NCI-H1105 (cell line): ENCODE measurements at regions not wholly inside any gene's neighbourhood (a gene's known extent, or its start where the extent isn't known, plus 50 kb on each side); places are given as distances from the start of the nearest gene placed in this dataset.

Experiments
- DNase-seq: peaks from one replicate; lab custom pipeline; 2025; lab: John Stamatoyannopoulos, UW

GRCh38 chr3:68056556-68056955 lies 402.1 kb upstream of the SUCLG2 start:
- DNase-seq, result no peak

- DNase-seq, result no peak
These were observed 400.8 kb upstream of the SUCLG2 start for GRCh38 chr3:68055215-68055614.

- DNase-seq, result no peak
These were observed 395.4 kb upstream of the SUCLG2 start for GRCh38 chr3:68049776-68050175.

DNA sequence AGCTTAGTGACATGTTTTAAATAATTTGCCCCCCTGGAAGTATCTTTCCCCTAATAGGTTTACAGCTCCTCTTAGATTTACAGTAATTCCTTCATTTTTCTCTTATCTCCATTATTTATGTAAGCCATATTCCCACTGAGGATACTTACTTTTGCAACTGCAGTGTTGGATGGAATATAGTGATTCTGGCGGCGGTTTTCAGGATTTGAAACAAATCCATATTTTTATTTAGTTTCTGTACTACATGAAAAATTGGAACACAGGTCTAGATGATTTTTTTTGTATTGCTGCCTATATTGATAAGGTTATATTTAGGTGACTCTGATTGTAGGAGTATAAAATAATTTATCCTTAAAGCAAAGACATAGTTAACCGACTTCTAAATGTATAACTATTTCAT lies 391.6 kb upstream of the SUCLG2 start:
- no peak for DNase-seq

GRCh38 chr3:68033867-68034266 lies 379.5 kb upstream of the SUCLG2 start:
- no peak for DNase-seq

DNA sequence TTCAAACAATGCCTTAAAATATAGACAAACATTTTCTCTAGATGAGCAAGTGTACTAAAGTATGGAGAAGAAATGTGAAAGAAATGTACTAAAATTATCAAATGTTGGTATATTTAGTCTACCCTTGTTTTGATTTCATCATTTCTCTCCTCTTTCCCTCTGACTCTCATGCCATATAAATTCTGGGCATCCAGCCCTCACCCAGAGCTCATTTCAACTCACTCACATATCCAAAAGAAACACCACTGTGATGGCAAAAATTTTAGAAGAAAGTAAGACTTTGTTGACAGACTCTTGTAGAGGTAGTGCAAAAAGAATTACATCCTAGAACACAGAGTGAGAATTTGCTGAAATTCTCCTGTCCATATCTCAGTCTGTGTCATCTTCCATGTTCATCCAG lies 377.8 kb upstream of the SUCLG2 start:
- no peak for DNase-seq

DNA sequence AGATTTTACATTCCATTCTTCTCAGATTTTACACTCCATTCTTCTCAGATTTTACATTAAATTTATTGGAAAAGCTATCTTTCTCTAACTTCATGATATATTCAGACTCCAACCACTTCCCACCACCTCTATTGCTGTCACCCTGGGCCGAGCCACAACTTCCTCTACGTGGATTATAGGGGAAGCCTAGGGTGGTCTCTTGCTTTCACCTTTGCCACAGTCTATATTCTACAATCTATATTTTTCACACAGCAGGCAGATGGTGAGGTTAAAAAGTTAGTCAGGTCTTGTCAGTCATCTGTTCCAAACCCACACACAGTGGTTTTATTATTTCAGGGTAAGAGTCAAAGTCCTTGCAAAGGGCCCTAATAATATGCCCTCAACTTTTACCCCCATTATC lies 370.8 kb upstream of the SUCLG2 start:
- no peak for DNase-seq

- DNase-seq, result no peak
These were observed 365.5 kb upstream of the SUCLG2 start for GRCh38 chr3:68019876-68020275.

GRCh38 chr3:68018275-68018674 lies 363.9 kb upstream of the SUCLG2 start:
- DNase-seq, result no peak

DNA sequence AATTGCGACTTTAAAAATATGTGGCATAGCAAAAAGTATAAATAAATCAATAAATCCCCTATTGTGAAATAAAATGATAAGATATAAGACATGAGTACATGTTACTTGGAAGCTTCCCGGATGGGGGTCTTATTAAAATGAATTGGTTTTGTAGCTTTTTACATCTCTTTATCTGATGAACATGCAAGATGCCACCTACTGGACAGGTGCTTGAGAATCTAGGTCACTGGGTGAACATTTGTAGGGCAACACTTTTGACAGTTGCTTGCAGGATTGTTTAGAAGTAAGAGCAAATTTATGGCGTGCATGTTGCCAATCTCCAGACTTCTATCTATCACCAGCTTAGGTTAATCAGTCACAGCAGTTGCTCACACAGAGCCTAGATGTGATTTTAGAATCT lies 362.7 kb upstream of the SUCLG2 start:
- DNase-seq, result no peak

DNA sequence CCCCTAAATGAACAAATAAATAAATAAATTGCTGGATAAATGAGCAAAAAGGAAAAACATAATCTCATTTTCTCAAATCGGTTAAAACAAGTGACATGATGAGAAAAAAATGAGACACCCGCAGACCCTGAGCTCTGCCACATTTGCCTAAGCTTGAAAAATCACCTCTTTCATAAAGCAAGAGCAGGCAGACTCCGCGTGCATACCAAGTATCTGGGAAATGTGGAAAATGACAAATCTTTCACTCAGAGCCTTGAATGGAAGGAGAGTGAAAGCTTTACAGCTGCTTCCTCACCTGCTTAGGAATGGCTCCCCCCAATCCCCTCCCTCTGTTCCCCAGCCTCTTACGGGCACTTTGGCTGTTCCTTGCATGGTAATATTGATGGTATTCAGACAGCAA lies 355.5 kb upstream of the SUCLG2 start:
- no peak for DNase-seq

DNA sequence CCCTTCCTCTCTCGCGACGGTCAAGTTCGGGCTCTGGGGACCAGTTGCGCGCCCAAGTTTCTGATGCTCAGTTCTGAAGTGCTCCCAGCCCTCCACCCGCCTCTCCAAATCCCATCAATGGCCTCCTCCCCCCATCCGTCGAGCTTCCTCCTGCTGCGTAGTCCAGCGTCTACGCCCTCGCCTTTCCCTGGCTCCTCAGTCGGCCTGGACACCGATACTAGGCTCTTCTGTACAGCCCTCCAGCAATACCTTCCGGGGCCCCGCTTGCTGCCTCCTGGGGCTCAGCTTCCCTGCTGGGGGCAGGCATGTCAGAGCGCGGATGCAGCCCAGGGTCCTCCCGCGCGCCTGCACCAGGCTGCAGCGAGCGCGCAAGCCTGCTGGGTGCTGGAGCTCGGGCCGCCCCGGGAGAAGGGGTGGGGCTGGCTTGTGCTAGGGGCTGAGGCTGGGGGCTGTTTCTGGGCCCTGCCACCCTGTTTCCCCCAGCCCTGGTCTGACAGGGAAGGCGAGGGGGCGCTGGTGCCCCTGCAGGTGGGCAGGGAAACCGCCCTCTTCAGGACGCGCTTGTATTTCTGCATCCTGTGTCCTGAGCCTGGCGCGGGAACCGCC lies 353.3 kb upstream of the SUCLG2 start:
- DNase-seq, result no peak

GRCh38 chr3:68006646-68007045 lies 352.2 kb upstream of the SUCLG2 start:
- DNase-seq, result no peak

DNA sequence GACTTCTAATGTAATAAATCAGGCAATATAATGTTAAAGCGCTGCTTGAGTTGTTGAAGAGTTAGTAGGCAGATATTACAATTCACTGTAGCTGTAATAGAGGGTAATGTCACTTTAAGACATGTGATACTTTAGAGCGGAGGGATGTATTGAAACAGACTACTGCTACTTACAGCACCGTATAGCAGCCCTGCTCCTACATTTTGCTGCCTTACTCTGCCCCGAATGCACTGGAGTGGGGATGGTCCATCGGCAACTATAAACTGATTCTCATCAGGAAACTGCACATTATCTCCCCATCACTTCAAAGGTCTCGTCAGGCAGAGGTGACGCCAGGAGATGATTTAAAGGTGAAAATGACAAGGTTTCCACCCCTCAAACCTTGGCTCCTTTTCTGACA lies 349.7 kb upstream of the SUCLG2 start:
- DNase-seq, result peak; percentile 24

DNA sequence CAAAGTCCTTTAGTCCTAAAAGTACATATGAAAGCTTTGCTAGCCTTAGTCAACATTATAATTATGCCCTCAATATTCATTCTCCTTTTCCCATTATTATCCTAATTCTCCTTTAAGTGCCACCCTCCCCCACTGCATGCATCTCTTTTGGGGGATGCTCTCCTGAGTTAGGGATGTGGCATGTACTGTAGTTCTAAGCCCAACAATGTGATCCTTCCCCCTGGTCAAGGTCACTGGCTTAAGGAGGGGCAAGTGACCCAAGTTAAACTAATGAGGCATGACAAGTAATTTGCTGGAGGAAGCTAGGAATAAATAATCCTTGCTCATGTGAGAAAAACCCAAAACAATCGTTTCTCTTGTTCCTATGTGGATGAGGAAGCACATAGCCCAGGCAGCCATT lies 343.9 kb upstream of the SUCLG2 start:
- DNase-seq, result no peak

GRCh38 chr3:67995206-67995605 lies 340.8 kb upstream of the SUCLG2 start:
- DNase-seq, result no peak

- DNase-seq, result no peak
These were observed 332.3 kb upstream of the SUCLG2 start for GRCh38 chr3:67986706-67987105.

- DNase-seq, result no peak
These were observed 328.8 kb upstream of the SUCLG2 start for GRCh38 chr3:67983166-67983565.

GRCh38 chr3:67981077-67981476 lies 326.7 kb upstream of the SUCLG2 start:
- DNase-seq, result no peak

- no peak for DNase-seq
These were observed 324.9 kb upstream of the SUCLG2 start for GRCh38 chr3:67979342-67979741.

DNA sequence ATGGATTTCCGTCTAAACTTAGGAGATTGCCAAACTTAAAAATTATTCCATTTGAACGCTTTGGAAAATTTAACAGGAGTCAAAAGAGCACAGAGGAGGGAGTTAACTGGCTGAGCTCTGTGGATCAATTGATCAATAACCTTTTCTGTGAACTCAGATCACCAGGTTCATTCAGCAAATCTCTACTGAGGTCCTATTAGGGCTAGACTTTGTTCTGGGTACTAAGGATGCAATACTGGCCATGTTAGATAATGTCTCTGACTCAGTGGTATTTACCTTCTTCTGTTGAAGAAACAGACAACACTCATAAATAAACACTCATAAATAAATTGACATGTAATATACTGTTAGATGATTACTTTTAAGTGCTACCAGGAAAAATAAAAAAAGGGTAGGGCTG lies 323.4 kb upstream of the SUCLG2 start:
- no peak for DNase-seq

DNA sequence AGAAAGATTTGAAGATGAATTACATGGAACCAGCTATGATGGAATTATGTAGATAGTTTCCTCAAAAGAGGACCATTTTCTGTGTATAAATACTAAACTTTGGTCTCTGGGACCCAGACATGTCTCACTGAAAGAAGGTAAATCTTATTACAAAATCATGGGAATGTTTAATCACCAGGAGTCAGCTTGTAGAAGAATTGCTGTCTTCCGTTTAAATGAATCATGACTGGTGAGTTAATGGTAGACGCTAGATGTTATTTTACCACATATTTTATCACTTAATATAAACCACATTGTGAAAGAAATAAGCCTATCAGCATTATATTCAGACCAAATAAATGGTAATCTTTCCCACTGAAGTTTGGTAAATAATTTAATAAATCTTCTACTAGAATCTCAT lies 322.3 kb upstream of the SUCLG2 start:
- no peak for DNase-seq

DNA sequence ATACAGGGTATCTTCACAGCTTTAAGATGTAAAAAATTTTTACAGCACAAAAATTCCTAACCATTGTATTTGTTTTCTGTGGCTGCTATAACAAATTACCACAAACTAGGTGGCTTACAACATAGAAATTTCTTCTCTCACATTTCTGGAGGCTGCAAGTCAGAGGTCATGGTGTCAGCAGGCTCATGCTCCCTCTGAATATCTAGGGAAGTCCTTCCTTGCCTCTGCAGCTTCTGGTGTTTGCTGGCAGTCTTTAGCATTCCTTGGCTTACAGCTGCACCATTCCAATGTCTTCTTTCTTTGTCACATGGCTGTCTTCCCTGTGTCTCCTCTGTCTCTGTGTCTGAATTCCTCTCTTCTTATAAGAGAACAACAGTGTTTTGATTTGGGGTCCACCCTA lies 310.2 kb upstream of the SUCLG2 start:
- DNase-seq, result no peak

GRCh38 chr3:67957268-67957667 lies 302.9 kb upstream of the SUCLG2 start:
- DNase-seq, result no peak
